GM12892 (cell line): ENCODE measurements at regions not wholly inside any gene's neighbourhood (a gene's known extent, or its start where the extent isn't known, plus 50 kb on each side); places are given as distances from the start of the nearest gene placed in this dataset.
"Not testable (repeated sequence)": the region's sequence is repeated elsewhere in the genome, so short reads cannot be mapped to it uniquely, and the experiment has no call there.

Experiments used
- DNase-seq: peaks from one replicate; pipeline ENCODE4 v3.0.0; 2011; ENCODE audit not compliant: insufficient read length
- FAIRE-seq: peaks from 2 replicates; lab custom pipeline; 2011; peaks lifted over from hg19 to GRCh38; lab: Jason Lieb, UNC
- POLR2A ChIP-seq: IDR thresholded peaks from 2 replicates; pipeline ENCODE4 v1.6.1; 2011; ENCODE audit warnings: low read depth, low read length, control low read depth
- POLR2AphosphoS5 ChIP-seq: IDR thresholded peaks from 2 replicates; pipeline ENCODE4 v1.6.1; 2011; ENCODE audit warnings: low read depth, low read length, control low read depth
- TAF1 ChIP-seq: IDR thresholded peaks from 2 replicates; pipeline ENCODE4 v1.6.1; 2011; ENCODE audit warnings: low read depth, mild to moderate bottlenecking, control low read depth, low read length, borderline replicate concordance

- TF ChIP-seq TAF1 (no peak), POLR2AphosphoS5 (no peak), POLR2A (no peak)
- FAIRE-seq (no peak), DNase-seq (no peak)
Measured at GRCh38 chr12:127485528-127485927, 781.4 kb upstream of the TMEM132C start.

GRCh38 chr12:127487031-127487430 lies 779.9 kb upstream of the TMEM132C start:
- TF ChIP-seq POLR2AphosphoS5 (no peak), TAF1 (no peak), POLR2A (no peak)
- FAIRE-seq = no peak
- DNase-seq = no peak

- FAIRE-seq (no peak), DNase-seq (no peak)
- TF ChIP-seq POLR2A (no peak), POLR2AphosphoS5 (no peak), TAF1 (no peak)
Measured at GRCh38 chr12:127489061-127489460, 777.9 kb upstream of the TMEM132C start.

GRCh38 chr12:127494961-127495915 lies 771.7 kb upstream of the TMEM132C start:
- no peak for TF ChIP-seq TAF1
- TF ChIP-seq POLR2AphosphoS5 = no peak
- FAIRE-seq (no peak), DNase-seq (no peak)

GRCh38 chr12:127496255-127496654 lies 770.7 kb upstream of the TMEM132C start:
- DNase-seq (no peak), FAIRE-seq (no peak)
- TF ChIP-seq POLR2A (no peak), TAF1 (no peak), POLR2AphosphoS5 (no peak)

- no peak for DNase-seq
- TF ChIP-seq POLR2A (no peak), TAF1 (no peak), POLR2AphosphoS5 (no peak)
- no peak for FAIRE-seq
Measured at GRCh38 chr12:127500512-127501035, 766.4 kb upstream of the TMEM132C start.

GRCh38 chr12:127501916-127502315 lies 765.1 kb upstream of the TMEM132C start:
- no peak for FAIRE-seq
- no peak for TF ChIP-seq POLR2AphosphoS5
- TF ChIP-seq POLR2A = no peak
- TF ChIP-seq TAF1 = no peak
- DNase-seq = no peak

- DNase-seq (no peak), FAIRE-seq (no peak)
- no peak for TF ChIP-seq POLR2A
- no peak for TF ChIP-seq POLR2AphosphoS5
- TF ChIP-seq TAF1 = no peak
Measured at GRCh38 chr12:127503246-127503645, 763.7 kb upstream of the TMEM132C start.

GRCh38 chr12:127503996-127504395 lies 763.0 kb upstream of the TMEM132C start:
- FAIRE-seq, DNase-seq: not testable (repeated sequence)

GRCh38 chr12:127504874-127505273 lies 762.1 kb upstream of the TMEM132C start:
- FAIRE-seq (no peak), DNase-seq (no peak)
- no peak for TF ChIP-seq TAF1
- TF ChIP-seq POLR2AphosphoS5 = no peak
- TF ChIP-seq POLR2A = no peak

GRCh38 chr12:127507341-127507740 lies 759.6 kb upstream of the TMEM132C start:
- no peak for TF ChIP-seq TAF1
- no peak for TF ChIP-seq POLR2AphosphoS5
- no peak for TF ChIP-seq POLR2A
- no peak for FAIRE-seq

More at GRCh38 chr12:127507341-127507740, 759.6 kb upstream of the TMEM132C start:
- no peak for DNase-seq
